ENCODE measurements at regions not wholly inside any gene's neighbourhood (a gene's known extent, or its start where the extent isn't known, plus 50 kb on each side); places are given as distances from the start of the nearest gene placed in this dataset.

DNA sequence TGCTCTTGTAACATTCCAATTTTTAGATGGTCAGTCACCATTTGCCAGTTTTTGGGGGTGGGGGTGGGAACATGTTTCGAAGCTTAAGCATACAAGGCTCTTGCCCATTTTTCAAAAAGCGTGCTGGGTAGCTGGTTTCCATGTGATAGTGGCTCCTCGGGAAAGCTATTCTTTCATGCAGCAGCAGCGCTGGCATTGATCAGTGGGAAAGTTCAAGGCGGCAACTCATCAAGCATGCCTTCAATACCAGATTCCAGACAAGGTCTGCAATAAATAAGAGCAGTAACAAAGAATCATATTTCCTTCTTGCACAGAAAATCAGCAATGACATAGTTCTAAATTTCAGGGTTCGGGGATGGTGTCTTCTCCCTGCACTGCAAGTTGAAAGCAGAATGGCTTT is 133.5 kb upstream of the ONECUT1 start:
- no peak for TF ChIP-seq CTCF (IDR thresholded peaks at IDR 0.05; ENCODE audit: low read depth, low read length, missing control alignments)
- DNase-seq (ENCODE audit: low read depth): no peak
- H3K4me3 ChIP-seq (ENCODE audit: low read depth, low read length): no peak overlapping the region

- H3K4me3 ChIP-seq (ENCODE audit: low read depth, low read length): no peak overlapping the region
- DNase-seq (ENCODE audit: low read depth): no peak
- TF ChIP-seq CTCF (IDR thresholded peaks at IDR 0.05; ENCODE audit: low read depth, low read length, missing control alignments): no peak
Observed at GRCh38 chr15:52922871-52923270, 132.7 kb upstream of the ONECUT1 start.

DNA sequence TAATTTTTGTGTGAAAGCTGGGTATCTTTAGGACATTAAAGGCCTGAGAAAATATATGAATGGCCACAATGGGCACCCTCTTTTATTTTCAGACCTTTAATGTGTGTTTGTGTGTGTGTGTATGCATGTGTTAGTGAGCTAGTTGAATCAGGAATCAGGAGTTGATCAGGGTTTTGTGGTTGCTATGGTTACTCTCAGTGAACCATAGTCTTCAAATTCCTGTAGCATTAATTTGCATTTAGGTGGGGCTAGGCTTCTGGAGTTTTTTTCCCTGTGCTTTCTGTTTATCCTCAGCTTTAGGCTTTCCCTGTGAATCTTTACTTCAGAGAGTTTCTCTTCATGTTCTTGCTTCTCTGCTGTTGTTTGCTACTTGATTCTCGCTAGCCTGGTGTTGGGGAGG is 122.0 kb upstream of the ONECUT1 start:
- no peak overlapping the region for H3K4me3 ChIP-seq (ENCODE audit: low read depth, low read length)
- no peak for TF ChIP-seq CTCF (IDR thresholded peaks at IDR 0.05; ENCODE audit: low read depth, low read length, missing control alignments)
- DNase-seq (ENCODE audit: low read depth): no peak

DNA sequence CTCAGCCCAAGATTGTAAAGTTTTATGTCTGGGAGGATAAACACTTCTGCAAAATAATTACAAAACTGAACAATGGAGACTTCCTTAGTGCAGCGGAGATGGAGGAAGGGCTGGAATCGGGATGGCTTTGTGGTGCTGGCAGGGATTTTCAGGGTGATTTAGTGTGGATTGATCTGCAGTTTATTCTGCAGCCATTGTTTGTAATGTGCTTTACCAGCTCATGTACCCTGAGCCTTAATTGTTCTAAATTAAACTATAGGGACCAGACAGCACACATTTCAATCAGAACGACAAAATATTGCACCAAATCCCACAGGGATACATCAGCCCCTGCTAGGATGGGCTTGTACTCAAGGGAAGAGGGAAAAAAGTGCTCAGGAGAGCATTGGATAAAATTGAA is 103.2 kb upstream of the ONECUT1 start:
- H3K4me3 ChIP-seq (ENCODE audit: low read depth, low read length): no peak overlapping the region
- no peak for DNase-seq (ENCODE audit: low read depth)
- no peak for TF ChIP-seq CTCF (IDR thresholded peaks at IDR 0.05; ENCODE audit: low read depth, low read length, missing control alignments)

GRCh38 chr15:52879904-52880303 is 89.8 kb upstream of the ONECUT1 start:
- DNase-seq (ENCODE audit: low read depth): no peak
- no peak for TF ChIP-seq CTCF (IDR thresholded peaks at IDR 0.05; ENCODE audit: low read depth, low read length, missing control alignments)

DNA sequence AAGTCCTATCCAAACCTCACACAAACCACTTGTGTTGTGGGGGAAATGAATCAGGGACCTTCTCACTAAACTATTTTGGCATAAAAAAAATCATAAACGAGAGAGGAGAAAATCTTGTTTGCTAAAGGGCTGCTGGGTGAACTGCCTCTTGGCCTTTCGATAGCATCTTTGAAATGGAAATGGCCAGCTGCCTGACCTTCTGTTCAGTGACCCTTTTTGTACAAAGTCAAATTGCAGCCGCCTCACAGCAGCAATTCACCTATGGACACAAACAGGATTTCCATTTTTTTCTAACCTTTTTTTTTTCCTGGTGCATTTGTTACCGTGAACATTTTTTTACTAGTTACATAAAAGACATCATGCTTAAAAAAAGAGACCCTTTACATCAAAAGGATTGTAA is 89.0 kb upstream of the ONECUT1 start:
- no peak for TF ChIP-seq CTCF (IDR thresholded peaks at IDR 0.05; ENCODE audit: low read depth, low read length, missing control alignments)
- no peak for DNase-seq (ENCODE audit: low read depth)
- H3K4me3 ChIP-seq (ENCODE audit: low read depth, low read length): no peak overlapping the region

More at GRCh38 chr15:52879904-52880303, 89.8 kb upstream of the ONECUT1 start:
- no peak overlapping the region for H3K4me3 ChIP-seq (ENCODE audit: low read depth, low read length)

DNA sequence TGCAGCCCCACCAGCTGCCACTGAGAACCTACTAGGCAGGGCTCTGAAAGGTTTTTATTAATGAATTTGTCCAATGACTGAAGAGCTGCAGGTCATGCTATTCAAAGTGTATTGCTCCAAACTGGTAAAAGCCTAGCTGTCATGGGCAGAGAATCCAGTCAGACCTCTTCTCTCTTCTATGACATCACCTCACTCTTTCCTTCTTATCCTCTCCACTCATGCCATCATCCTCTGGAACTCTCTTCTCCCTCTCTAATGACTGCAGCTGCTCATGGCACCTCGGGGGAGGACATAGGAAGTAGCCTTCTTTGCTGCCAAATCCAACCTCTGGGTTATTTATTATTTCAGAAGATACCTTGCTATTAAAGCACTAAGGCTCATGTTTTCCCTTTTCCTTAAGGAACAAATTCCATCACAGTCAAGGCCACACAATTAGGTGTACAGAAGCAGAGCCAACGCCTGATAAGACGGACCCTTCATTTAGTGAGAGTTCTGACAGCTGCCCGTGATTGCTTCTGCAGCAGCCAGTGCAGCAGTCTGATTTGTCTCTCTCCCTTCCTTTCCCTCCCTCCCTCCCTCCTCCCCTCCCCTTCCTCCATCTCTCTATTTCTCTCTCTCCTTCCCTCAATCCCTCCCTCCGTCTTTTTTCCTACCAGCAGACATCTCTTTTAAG is 87.0 kb upstream of the ONECUT1 start:
- H3K4me3 ChIP-seq (ENCODE audit: low read depth, low read length): no peak overlapping the region
- no peak for TF ChIP-seq CTCF (IDR thresholded peaks at IDR 0.05; ENCODE audit: low read depth, low read length, missing control alignments)
- no peak for DNase-seq (ENCODE audit: low read depth)

All from GM12864 (cell line).